ENCODE measurements at regions not wholly inside any gene's neighbourhood (a gene's known extent, or its start where the extent isn't known, plus 50 kb on each side); places are given as distances from the start of the nearest gene placed in this dataset.

GRCh38 chr6:6851059-6851948 is 256.5 kb upstream of the RREB1 start:
- Histone ChIP-seq H3K4me2 (ENCODE audit: insufficient read depth, insufficient read length, low read length) (no peak overlapping the region), H2BK12ac (ENCODE audit: insufficient read length, low read depth, low read length) (no peak overlapping the region), H3K14ac (ENCODE audit: insufficient read depth, low read length) (no peak overlapping the region), H4K91ac (ENCODE audit: insufficient read length, low read depth, low read length) (no peak overlapping the region), H4K8ac (replicated peaks; ENCODE audit: insufficient read length, low read depth, low read length) (no peak overlapping the region), H3K4me1 (ENCODE audit: insufficient read depth, low read length) (no peaks in the 10 kb centered on the region), H3K27ac (ENCODE audit: insufficient read length, low read depth, low read length) (no peak overlapping the region), H3K27me3 (ENCODE audit: insufficient read depth, low read length) (no peaks in the 10 kb centered on the region), H3K9me3 (ENCODE audit: control insufficient read depth, low read depth, low read length) (no peaks in the 10 kb centered on the region), H4K5ac (ENCODE audit: insufficient read length, low read depth, low read length) (no peak overlapping the region), H2BK5ac (ENCODE audit: insufficient read length, low read length) (no peak overlapping the region), H2BK20ac (ENCODE audit: low read depth, low read length, poor library complexity, severe bottlenecking) (no peak overlapping the region), H4K20me1 (ENCODE audit: control insufficient read depth, insufficient read depth, insufficient read length) (no peaks in the 10 kb centered on the region), H3K23ac (ENCODE audit: insufficient read length, low read depth, low read length) (no peak overlapping the region), H3K23me2 (ENCODE audit: insufficient read length, low read depth, low read length, poor library complexity, severe bottlenecking) (no peaks in the 10 kb centered on the region), H2BK15ac (ENCODE audit: low read depth, low read length) (no peak overlapping the region), H3K4ac (ENCODE audit: low read depth, low read length) (no peak overlapping the region), H3K79me1 (ENCODE audit: insufficient read depth, low read depth, low read length, poor library complexity, severe bottlenecking) (no peaks in the 10 kb centered on the region), H3K9ac (ENCODE audit: extremely low read depth, insufficient read length, low read length) (no peak overlapping the region), H2BK120ac (ENCODE audit: low read depth, low read length, poor library complexity, severe bottlenecking) (no peak overlapping the region), H3K18ac (ENCODE audit: insufficient read length, low read depth, low read length) (no peak overlapping the region), H3K79me2 (ENCODE audit: insufficient read depth, low read length) (no peaks in the 10 kb centered on the region), H2AK5ac (ENCODE audit: insufficient read length, low read length) (no peak overlapping the region), H3K56ac (ENCODE audit: insufficient read length, low read depth, low read length) (no peak overlapping the region), H3T11ph (ENCODE audit: low read length) (no peak overlapping the region), H2AFZ (ENCODE audit: low read length) (peak overlapping the region; percentile 62)
- Mint-ChIP-seq H3K27ac (peak overlapping the region in 1 of 3 experiments; percentile 10; a peak in 1 of 7 replicates), H3K4me3 (no peak overlapping the region), H3K36me3 (ENCODE audit: insufficient read depth in 1 of 3, low read depth in 3 of 3) (no peaks in the 10 kb centered on the region), H3K27me3 (ENCODE audit: low read depth) (peaks cover 5% of the 10 kb centered on the region), H3K4me1 (peaks cover 2 to 3% of the 10 kb centered on the region in 2 experiments), H3K9me3 (peaks cover 0 to 3% of the 10 kb centered on the region in 2 experiments; a peak in 2 of 5 replicates)
- DNase-seq: no peak
- no peak for TF ChIP-seq CTCF (conservative IDR thresholded peaks at IDR 0.05)
- no CpG with 5 or more reads among the region's 9 CpGs for WGBS (ENCODE audit: extremely low coverage, insufficient read length, low lambda C conversion rate)
